ENCODE measurements at regions not wholly inside any gene's neighbourhood (a gene's known extent, or its start where the extent isn't known, plus 50 kb on each side); places are given as distances from the start of the nearest gene placed in this dataset.

- TF ChIP-seq CHAMP1 (IDR thresholded peaks at IDR 0.05) (no peak), ZBTB40 (IDR thresholded peaks at IDR 0.05) (peak; percentile 49; the same call in 1 of the 2 replicates), ZBTB40 (CRISPR knock-in tag; IDR thresholded peaks at IDR 0.05) (no peak), SMAD3 (CRISPR knock-in tag; conservative IDR thresholded peaks at IDR 0.05) (no peak), FOXA3 (CRISPR knock-in tag; conservative IDR thresholded peaks at IDR 0.05 in 1 of 2, IDR thresholded peaks at IDR 0.05 in 1 of 2) (no peak), MAFG (tag; conservative IDR thresholded peaks at IDR 0.05) (0 out of 2 replicates have a peak, but pooled peaks have one; percentile 44), IRF1 (CRISPR knock-in tag; IDR thresholded peaks at IDR 0.05; ENCODE audit: borderline replicate concordance) (no peak), CTCFL (IDR thresholded peaks at IDR 0.05; ENCODE audit: borderline replicate concordance, insufficient read depth, low read depth, low read length, poor library complexity, severe bottlenecking) (no peak), MAX (CRISPR knock-in tag; IDR thresholded peaks at IDR 0.05) (no peak), ZBTB8A (IDR thresholded peaks at IDR 0.05; ENCODE audit: partially characterized antibody) (no peak), LEF1 (IDR thresholded peaks at IDR 0.05) (no peak), ESRRA (IDR thresholded peaks at IDR 0.05; ENCODE audit: borderline replicate concordance, low read depth) (no peak), ZNF586 (CRISPR knock-in tag; conservative IDR thresholded peaks at IDR 0.05) (no peak)
Measured at GRCh38 chrX:121851033-121851432, 803.6 kb downstream of the GLUD2 start (continued).

Data from K562 (cell line).